Fibroblast of lung (primary cell): ENCODE measurements at regions not wholly inside any gene's neighbourhood (a gene's known extent, or its start where the extent isn't known, plus 50 kb on each side); places are given as distances from the start of the nearest gene placed in this dataset.

Experiments used
- CTCF ChIP-seq, 2 donors: IDR thresholded peaks in 1 of 2; conservative IDR thresholded peaks in 1 of 2; 1 replicate in 1 of 2; 2 replicates in 1 of 2; pipeline ENCODE4 v1.5.1; 2011 to 2012; ENCODE audit warnings: low read length in 2 of 2, control low read depth in 1 of 2, inconsistent platforms in 1 of 2, low read depth in 1 of 2, mild to moderate bottlenecking in 1 of 2
- EZH2 ChIP-seq: IDR thresholded peaks from 2 replicates; pipeline ENCODE4 v1.5.1; 2012; ENCODE audit warnings: low read length, control low read depth, mild to moderate bottlenecking; ENCODE audit errors: missing control alignments

DNA sequence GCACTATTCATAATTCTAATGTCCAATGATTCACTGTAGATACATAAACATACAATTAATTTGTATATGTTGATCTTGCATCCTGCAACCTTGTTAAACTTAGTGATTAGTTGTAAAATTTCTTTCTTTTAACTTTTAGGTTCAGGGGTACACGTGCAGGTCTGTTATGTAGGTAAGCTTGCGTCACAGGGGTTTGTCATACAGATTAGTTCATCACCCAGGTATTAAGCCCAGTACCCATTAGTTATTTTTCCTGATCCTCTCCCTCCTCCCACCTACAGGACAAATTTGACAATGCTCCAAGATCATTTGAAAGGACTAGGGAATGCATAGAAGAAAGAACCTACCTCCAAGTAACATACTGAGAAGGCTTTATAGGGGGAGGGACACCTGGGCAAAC is 290.1 kb downstream of the SRBD1 start:
- no peak for TF ChIP-seq CTCF (conservative IDR thresholded peaks at IDR 0.05 in 1 of 2, IDR thresholded peaks at IDR 0.05 in 1 of 2; ENCODE audit: low read depth in 1 of 2, low read length in 2 of 2)
- no peak for TF ChIP-seq EZH2
